NAMALWA (cell line): ENCODE measurements at regions not wholly inside any gene's neighbourhood (a gene's known extent, or its start where the extent isn't known, plus 50 kb on each side); places are given as distances from the start of the nearest gene placed in this dataset.
A peak's percentile ranks its signal among the peaks of the same experiment; 100 is the strongest.
"Not testable (repeated sequence)": the region's sequence is repeated elsewhere in the genome, so short reads cannot be mapped to it uniquely, and the experiment has no call there.

Source experiments
- DNase-seq: peaks from one replicate; pipeline ENCODE4 v3.0.0-alpha.2; 2015; ENCODE audit warnings: low spot score

DNA sequence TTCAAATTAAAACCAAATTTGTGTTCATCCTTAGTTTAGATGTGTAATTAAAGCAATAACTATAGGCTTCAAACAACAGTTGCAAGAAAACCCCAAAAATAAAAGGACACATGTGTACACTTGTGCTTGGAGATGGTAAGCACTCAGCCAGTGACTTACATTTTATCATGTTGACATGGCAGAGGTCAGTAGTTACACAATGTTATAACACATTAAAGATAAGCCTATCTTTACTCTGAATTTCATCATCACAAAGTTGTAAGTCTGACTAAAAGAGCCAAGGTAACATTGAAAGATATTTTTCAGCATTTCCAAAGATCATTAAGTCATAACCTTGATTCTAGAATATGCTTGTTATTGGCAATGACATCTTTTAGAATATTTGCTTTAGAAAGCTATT is 98.5 kb upstream of the PNPLA4 start:
- DNase-seq, result no peak

DNA sequence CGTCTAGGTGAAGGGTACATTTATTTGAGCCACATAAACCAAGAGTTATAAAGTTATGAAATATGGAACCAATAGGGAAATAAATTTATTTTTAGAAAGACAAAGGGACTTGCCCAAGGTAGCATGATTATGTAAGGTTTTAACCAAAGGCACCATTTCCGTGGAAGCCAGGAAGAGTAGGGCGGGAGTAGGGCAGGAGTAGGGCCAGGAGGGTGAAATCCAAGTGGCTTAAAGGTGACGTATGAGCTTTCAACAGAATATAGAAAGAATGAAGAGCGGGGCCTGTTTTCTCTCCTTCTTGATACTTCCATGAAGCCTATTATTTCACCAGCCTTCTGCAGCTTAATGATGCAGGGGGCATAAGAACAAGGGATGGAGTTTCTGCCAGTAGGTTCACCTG is 91.7 kb upstream of the PNPLA4 start:
- DNase-seq, result no peak

DNA sequence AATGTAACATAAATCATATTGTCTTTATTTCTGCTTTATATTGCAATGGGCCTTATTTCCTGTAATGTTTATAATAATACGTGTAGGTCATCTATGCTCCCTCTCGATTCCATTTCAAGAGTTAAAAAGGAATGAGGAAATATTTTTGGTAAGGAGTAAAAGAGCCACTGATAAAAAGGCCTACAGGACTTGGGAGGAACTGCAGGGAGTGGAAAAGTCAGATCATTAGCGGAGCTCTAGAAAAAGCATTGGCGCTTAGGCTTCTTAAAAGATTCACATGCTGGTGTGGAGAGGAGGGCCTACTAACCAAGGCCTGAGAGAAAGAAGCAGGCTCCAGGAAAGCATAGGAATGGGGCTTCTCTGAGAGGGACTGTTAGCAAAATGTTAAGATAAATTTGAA is 82.9 kb upstream of the PNPLA4 start:
- no peak for DNase-seq

DNA sequence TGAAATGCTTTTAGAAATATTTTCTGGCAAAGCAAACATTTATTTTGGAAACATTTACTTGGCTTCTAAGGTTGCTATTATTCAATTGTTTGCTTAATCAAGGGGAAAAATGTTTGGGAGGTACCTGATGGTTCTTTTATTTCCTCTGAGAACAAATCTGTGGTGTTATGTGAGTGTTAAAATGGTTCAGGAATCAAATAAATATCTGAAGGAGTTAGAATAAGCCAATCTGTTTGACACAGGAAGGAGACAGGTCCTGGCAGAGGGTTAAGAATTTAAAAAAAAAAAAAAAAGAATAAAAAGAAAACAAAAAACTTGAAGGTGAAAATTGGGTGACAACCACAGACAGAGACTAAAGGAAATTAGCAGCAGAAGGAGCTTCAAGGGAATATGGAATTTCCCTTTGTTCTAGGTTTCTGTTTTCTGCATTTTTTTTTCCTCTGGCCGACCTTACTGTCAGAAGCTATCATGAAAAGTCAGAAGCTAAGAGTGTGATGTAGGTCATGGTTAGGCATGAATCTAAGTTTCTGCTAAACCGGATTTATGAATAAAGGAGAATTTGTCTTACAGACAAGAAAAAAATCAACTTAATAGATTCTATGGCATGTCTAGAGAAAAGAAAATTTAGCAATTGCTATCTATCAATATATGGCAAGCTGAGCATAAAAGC is 78.6 kb upstream of the PNPLA4 start:
- no peak for DNase-seq

DNA sequence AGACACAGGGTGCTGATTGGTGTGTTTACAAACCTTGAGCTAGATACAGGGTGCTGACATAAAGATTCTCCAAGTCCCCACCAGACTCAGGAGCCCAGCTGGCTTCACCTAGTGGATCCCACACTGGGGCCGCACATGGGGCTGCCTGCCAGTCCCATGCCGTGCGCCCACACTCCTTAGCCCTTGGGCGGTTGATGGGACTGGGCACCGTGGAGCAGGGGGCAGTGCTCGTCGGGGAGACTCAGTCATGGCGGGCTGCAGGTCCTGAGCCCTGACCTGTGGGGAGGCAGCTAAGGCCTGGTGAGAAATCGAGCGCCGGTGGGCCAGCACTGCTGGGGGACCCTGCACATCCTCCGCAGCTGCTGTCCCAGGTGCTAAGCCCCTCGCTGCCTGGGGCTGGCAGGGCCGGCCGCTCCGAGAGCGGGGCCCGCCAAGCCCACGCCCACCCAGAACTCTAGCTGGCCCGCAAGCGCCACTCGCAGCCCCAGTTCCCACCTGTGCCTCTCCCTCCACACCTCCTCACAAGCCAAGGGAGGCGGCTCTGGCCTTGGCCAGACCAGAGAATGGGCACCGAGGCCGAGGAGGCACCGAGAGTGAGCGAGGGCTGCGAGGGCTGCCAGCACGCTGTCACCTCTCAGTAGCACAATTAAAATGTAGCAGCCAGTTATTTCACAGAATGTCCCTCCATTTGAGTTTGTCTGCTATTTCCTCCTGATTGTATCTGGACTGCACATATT is 76.1 kb upstream of the PNPLA4 start:
- DNase-seq, result no peak

DNA sequence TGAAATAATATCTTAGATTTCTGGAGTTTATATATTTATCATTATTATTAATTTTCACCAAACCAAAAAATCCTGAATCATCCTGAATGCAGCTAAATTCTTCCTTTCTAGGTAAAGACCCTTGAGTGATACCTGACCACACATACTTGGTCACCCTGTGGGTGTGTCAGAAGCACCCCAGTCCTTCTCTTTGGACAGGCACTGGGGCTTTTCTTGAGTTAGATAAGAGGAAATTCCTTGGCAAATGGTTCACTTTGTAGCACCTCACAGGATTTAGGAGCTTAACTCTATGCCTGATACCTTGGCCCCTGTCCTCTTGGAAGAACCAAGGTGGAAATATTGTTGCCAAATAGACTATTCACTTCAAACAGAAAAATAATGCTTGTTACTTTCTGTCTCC is 69.6 kb upstream of the PNPLA4 start:
- no peak for DNase-seq

DNA sequence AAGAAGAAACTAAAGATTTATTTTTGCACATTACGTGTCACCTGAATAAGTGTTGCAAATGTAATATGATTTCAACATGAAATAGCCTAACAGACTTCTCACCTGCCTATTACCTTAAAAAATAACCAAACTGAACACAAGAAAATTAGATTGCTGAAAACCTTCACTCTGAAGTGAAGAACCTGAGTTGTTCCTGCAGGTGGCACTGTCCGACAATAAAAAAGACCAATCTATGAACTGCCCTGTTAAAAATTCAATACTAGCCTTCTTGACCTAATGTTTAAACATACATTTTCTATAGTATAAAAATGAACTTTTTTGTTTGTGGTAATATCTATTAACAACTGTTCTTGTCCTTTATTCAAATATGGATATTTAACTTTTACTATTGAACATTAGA is 69.2 kb upstream of the PNPLA4 start:
- peak; percentile 46 for DNase-seq

DNA sequence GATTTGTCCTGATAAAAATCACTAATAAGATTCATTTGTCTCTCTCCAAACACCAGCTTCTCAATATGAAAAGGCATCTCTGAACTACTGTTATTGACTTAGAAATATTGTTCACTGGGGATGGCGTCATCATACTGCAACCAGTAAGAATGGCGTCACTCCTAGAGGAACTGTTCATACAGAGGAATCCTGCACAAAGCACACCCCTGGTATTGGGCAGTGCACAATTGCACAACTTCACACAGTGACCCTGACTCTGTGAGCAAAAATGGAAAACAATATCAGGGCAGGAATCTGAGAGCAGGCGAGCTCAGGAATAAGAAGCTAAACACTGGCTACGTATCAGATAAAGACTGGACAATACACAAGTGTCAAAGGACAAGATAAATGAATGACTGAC is 66.7 kb upstream of the PNPLA4 start:
- no peak for DNase-seq

DNA sequence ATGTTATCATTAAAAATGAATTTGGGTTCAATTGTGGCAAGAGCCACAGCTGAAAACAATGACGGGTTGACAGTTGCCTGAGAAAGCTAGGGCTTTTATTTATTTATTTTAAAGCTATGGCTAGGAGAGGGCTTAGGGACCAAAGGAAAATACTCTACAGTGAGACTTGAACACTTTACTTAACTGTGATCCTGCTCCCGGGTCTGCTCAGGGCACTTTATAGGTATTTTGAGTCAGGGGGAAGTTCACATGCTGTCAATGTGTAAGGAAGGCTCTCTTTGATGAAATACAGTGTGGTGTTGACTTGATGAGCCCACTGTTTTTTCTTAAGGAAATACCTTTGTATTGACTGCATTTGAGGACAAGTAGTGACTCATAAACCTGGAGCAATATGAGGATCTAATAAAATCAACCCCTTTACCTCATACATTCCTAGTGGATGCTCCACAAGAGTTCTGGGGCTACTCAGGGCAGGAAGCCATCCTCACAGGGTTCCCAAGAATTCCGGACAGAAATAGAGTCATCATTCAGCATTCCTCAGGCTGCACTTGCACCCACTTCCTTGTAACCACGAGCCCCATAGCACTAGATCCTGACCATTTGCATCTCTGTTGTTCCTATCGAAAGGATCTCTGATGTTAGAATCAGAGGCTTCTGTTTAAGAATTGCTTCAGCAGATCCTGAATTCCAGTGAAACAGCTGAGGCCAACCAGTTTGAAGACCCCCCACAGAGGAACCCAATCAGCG is 61.0 kb upstream of the PNPLA4 start:
- DNase-seq, result not testable (repeated sequence)

DNA sequence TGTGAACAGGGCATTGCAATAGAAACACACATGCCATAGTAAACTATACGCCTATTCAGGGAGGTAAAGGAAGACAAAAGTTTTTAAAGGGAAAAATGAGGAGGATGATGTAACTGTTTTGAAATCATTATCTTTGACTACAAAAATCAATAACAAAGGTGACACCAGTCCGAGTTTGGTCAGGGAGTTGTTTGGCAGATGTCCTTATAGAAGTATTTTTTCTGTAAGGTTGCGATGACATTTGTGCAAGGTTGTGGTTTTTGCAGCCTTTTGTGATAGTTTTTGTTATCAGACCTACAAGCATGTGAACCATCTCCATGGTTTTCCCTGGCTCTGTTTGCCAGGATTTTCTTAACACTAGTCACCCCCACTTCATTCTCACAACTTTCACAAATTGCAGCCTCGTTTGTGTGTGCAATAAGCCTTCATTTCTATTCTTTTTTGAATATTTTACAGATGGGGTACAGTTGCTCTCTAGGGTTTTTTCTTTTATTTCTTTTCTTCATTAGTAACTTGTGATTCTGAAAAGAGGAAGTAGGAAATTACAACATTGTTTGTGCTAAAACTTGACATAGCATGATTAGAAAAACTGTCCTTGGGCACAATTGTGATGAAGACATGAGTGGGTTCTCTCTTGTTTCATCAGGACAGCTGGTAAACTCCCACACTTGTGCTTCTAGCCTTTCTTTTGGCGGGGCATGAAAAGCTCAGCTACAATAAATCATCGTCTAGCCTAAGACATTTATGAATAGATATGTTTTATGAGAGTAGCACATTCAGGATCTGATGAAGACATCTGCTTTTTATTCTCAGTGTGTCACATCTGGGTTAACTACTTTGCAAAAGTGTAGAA is 60.2 kb upstream of the PNPLA4 start:
- DNase-seq, result no peak

DNA sequence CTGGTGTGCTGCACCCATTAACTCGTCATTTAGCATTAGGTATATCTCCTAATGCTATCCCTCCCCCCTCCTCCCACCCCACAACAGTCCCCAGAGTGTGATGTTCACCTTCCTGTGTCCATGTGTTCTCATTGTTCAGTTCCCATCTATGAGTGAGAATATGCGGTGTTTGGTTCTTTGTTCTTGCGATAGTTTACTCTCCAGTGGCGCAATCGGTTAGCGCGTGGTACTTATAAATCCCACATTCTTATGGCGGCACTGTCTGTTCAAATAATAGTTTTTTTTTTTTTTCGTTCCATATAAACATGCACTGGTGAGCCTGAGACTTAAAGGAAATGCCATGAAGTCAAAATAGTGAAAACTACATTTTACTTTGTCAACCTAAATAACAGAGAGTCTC is 59.5 kb upstream of the PNPLA4 start:
- DNase-seq, result not testable (repeated sequence)

DNA sequence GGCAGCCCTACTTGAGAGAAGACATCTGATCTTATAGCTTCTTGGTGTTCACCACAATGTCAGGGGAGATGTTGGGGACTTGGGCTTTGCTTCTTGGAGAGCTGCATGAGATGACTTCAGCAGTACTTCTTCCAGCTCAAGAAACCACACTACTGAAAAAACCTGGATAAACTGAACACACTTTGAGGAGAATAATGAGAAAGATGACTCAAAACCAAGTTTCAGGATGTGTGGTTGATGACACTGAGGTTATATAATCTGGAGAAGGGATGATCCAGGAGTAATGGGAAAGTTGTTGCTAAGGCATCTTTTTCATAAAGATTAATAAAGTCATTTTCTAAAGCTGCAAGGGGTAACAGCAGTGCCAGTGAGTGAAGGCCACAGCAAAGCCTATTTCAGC is 58.4 kb upstream of the PNPLA4 start:
- DNase-seq, result no peak

DNA sequence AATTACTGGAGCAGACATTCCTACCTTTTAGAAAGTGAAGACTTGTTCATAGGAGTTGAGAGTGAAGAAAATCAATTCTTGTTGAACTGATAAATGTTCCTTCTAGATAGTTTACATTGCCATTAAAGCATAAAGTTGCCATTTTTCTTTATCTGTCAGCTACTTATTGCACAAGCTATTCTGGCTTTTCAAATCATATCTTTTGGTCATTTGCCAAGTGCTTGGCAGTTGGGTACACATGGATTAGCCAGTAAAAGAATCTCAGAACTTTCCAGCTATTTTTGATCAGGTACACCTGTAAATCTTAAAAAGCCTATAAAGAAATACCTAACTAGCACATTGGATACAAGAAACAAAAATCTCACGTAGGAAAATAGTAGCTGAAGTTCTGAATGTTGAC is 56.4 kb upstream of the PNPLA4 start:
- no peak for DNase-seq
